ENCODE measurements at regions not wholly inside any gene's neighbourhood (a gene's known extent, or its start where the extent isn't known, plus 50 kb on each side); places are given as distances from the start of the nearest gene placed in this dataset.

GRCh38 chr5:28729067-28729466, 1690.7 kb upstream of the CDH9 start:
- DNase-seq (ENCODE audit: low read depth) = no peak
- no peak overlapping the region for H3K4me3 ChIP-seq (replicated peaks; ENCODE audit: low read depth, low read length)
- TF ChIP-seq CTCF (IDR thresholded peaks at IDR 0.05; ENCODE audit: low read length, missing control alignments) = no peak

GRCh38 chr5:28726815-28727214, 1688.4 kb upstream of the CDH9 start:
- DNase-seq (ENCODE audit: low read depth) = no peak
- TF ChIP-seq CTCF (IDR thresholded peaks at IDR 0.05; ENCODE audit: low read length, missing control alignments) = no peak
- no peak overlapping the region for H3K4me3 ChIP-seq (replicated peaks; ENCODE audit: low read depth, low read length)

GRCh38 chr5:28725001-28725400, 1686.6 kb upstream of the CDH9 start:
- H3K4me3 ChIP-seq (replicated peaks; ENCODE audit: low read depth, low read length) = no peak overlapping the region
- no peak for DNase-seq (ENCODE audit: low read depth)
- no peak for TF ChIP-seq CTCF (IDR thresholded peaks at IDR 0.05; ENCODE audit: low read length, missing control alignments)

- no peak overlapping the region for H3K4me3 ChIP-seq (replicated peaks; ENCODE audit: low read depth, low read length)
- DNase-seq (ENCODE audit: low read depth) = no peak
- TF ChIP-seq CTCF (IDR thresholded peaks at IDR 0.05; ENCODE audit: low read length, missing control alignments) = no peak
Observed at GRCh38 chr5:28714907-28715698, 1676.7 kb upstream of the CDH9 start.

- no peak for DNase-seq (ENCODE audit: low read depth)
- TF ChIP-seq CTCF (IDR thresholded peaks at IDR 0.05; ENCODE audit: low read length, missing control alignments) = no peak
- H3K4me3 ChIP-seq (replicated peaks; ENCODE audit: low read depth, low read length) = no peak overlapping the region
Observed at GRCh38 chr5:28710360-28710759, 1672.0 kb upstream of the CDH9 start.

GRCh38 chr5:28708472-28708871, 1670.1 kb upstream of the CDH9 start:
- H3K4me3 ChIP-seq (replicated peaks; ENCODE audit: low read depth, low read length) = no peak overlapping the region
- TF ChIP-seq CTCF (IDR thresholded peaks at IDR 0.05; ENCODE audit: low read length, missing control alignments) = no peak
- no peak for DNase-seq (ENCODE audit: low read depth)

- no peak for DNase-seq (ENCODE audit: low read depth)
- TF ChIP-seq CTCF (IDR thresholded peaks at IDR 0.05; ENCODE audit: low read length, missing control alignments) = no peak
- H3K4me3 ChIP-seq (replicated peaks; ENCODE audit: low read depth, low read length) = no peak overlapping the region
Observed at GRCh38 chr5:28707706-28708105, 1669.3 kb upstream of the CDH9 start.

Measured in fibroblast of pulmonary artery (primary cell).